Adrenal gland (tissue), 9 donors: ENCODE measurements at regions not wholly inside any gene's neighbourhood (a gene's known extent, or its start where the extent isn't known, plus 50 kb on each side); places are given as distances from the start of the nearest gene placed in this dataset.

ENCODE experiments used
- DNase-seq, 7 donors: peaks; one replicate each; pipeline ENCODE4 v3.0.0-alpha.2; 2019 to 2020
- H3K27ac ChIP-seq, 5 donors: fragments of 200-600 bp; sonication (generic) in 4 of 5; 1 replicate in 3 of 5; 2 replicates in 2 of 5; pipeline versions ENCODE4 v1.5.1 to v1.8.0; 2016 to 2020; ENCODE audit warnings: mild to moderate bottlenecking in 1 of 5
- H3K27me3 ChIP-seq: fragments of 200-600 bp; 2 replicates; pipeline ENCODE4 v1.8.0; 2021
- H3K36me3 ChIP-seq, 2 donors: fragments of 200-600 bp; replicated peaks in 1 of 2; 1 replicate in 1 of 2; 2 replicates in 1 of 2; pipeline versions ENCODE4 v1.5.1 to v1.8.0; 2018 to 2022
- H3K4me1 ChIP-seq, 2 donors: fragments of 200-600 bp; replicated peaks in 1 of 2; 1 replicate in 1 of 2; 2 replicates in 1 of 2; pipeline versions ENCODE4 v1.5.1 to v1.8.0; 2018 to 2021
- H3K4me3 ChIP-seq, 4 donors: fragments of 200-600 bp; sonication (generic) in 3 of 4; one replicate each; pipeline ENCODE4 v1.5.1; 2016 to 2018
- H3K9me3 ChIP-seq, 3 donors: fragments of 200-600 bp; sonication (generic) in 1 of 3; replicated peaks in 1 of 3; 1 replicate in 2 of 3; 2 replicates in 1 of 3; pipeline versions ENCODE4 v1.5.1 to v1.8.0; 2016 to 2021
- CTCF ChIP-seq, 6 experiments: fragments of 450-650 bp in 4 of 6; fragments of 200-600 bp in 2 of 6; sonication (generic) in 1 of 6; IDR thresholded peaks; 1 replicate in 5 of 6; 2 replicates in 1 of 6; pipeline versions ENCODE4 v1.5.1 to v1.8.0; 2016 to 2021; ENCODE audit warnings: antibody characterized with exemption in 6 of 6, mild to moderate bottlenecking in 2 of 6, moderate library complexity in 1 of 6
- POLR2A ChIP-seq, 2 donors: fragments of 450-650 bp; IDR thresholded peaks; one replicate each; pipeline ENCODE4 v1.6.1; 2017; ENCODE audit warnings: antibody characterized with exemption in 2 of 2, mild to moderate bottlenecking in 2 of 2, moderate library complexity in 1 of 2
- WGBS, 4 donors: extraction: QIAGEN DNeasy Blood & Tissue Kit in 2 of 4; methylation state at CpG; one replicate each; pipeline versions ENCODE4 v1.1.5 to v1.1.7; 2013 to 2017; 5-methylcytosine and 5-hydroxymethylcytosine counted together
- intact Hi-C, 2 donors: fragments of 100-400 bp; cut with DNase I; formaldehyde crosslinking; loops; one replicate each; pipeline versions ENCODE4 v1.14.1 to v1.15.0; 2022 to 2023
- donor health status: healthy with polysubstance abuse.
- donor health status: Bipolar disorder and iron deficiency.
- donor health status: DM: yes; HTN: yes; CAD: no.
- donor health status: DM: no; HTN: no; CAD: no.
- donor health status: DM: no; HTN: no; CAD: no.

- no peaks in the 10 kb centered on the region for H3K36me3 ChIP-seq
- intact Hi-C loops, result no loop called here
- H3K9me3 ChIP-seq, result no peaks in the 10 kb centered on the region
- H3K4me3 ChIP-seq, result no peak overlapping the region
- H3K27ac ChIP-seq, result no peak overlapping the region
- TF ChIP-seq POLR2A (IDR thresholded peaks at IDR 0.05) (no peak), CTCF (IDR thresholded peaks at IDR 0.05) (no peak)
- 76 to 86% (median 81%) methylated on average over 7 of the region's 7 CpGs for WGBS, 4 donors
- no peaks in the 10 kb centered on the region for H3K4me1 ChIP-seq
- H3K27me3 ChIP-seq, result no peaks in the 10 kb centered on the region
- no peak for DNase-seq
These were observed 777.2 kb upstream of the ADAMTS5 start for GRCh38 chr21:27743971-27744564.

GRCh38 chr21:27741736-27742135, 774.8 kb upstream of the ADAMTS5 start:
- DNase-seq, result no peak
- WGBS, 4 donors, result 78 to 90% (median 86%) methylated on average over 2 of the region's 2 CpGs
- TF ChIP-seq CTCF (IDR thresholded peaks at IDR 0.05), result no peak
- no peak for TF ChIP-seq POLR2A (IDR thresholded peaks at IDR 0.05)
- Histone ChIP-seq H3K9me3 (no peaks in the 10 kb centered on the region), H3K27ac (no peak overlapping the region), H3K4me1 (no peaks in the 10 kb centered on the region), H3K36me3 (no peaks in the 10 kb centered on the region), H3K27me3 (no peaks in the 10 kb centered on the region), H3K4me3 (no peak overlapping the region)
- intact Hi-C loops, result no loop called here

GRCh38 chr21:27740084-27740483, 773.2 kb upstream of the ADAMTS5 start:
- DNase-seq, result no peak
- 57 to 80% (median 77%) methylated on average over 5 of the region's 5 CpGs for WGBS, 4 donors
- Histone ChIP-seq H3K4me3 (no peak overlapping the region), H3K27ac (no peak overlapping the region), H3K9me3 (no peaks in the 10 kb centered on the region), H3K36me3 (no peaks in the 10 kb centered on the region), H3K27me3 (no peaks in the 10 kb centered on the region), H3K4me1 (no peaks in the 10 kb centered on the region)
- intact Hi-C loops, result no loop called here
- no peak for TF ChIP-seq CTCF (IDR thresholded peaks at IDR 0.05)
- TF ChIP-seq POLR2A (IDR thresholded peaks at IDR 0.05), result no peak

- WGBS, 4 donors, result 47 to 71% (median 63%) methylated on average over 1 of the region's 1 CpG
- no peak overlapping the region for H3K27ac ChIP-seq
- intact Hi-C loops, result no loop called here
These were observed 772.3 kb upstream of the ADAMTS5 start for GRCh38 chr21:27739187-27739586.

More at GRCh38 chr21:27739187-27739586, 772.3 kb upstream of the ADAMTS5 start:
- TF ChIP-seq CTCF (IDR thresholded peaks at IDR 0.05) (no peak), POLR2A (IDR thresholded peaks at IDR 0.05) (no peak)
- no peaks in the 10 kb centered on the region for H3K27me3 ChIP-seq
- no peak for DNase-seq
- H3K9me3 ChIP-seq, result no peaks in the 10 kb centered on the region
- H3K36me3 ChIP-seq, result no peaks in the 10 kb centered on the region
- H3K4me3 ChIP-seq, result no peak overlapping the region
- no peaks in the 10 kb centered on the region for H3K4me1 ChIP-seq
